GM12872 (cell line): ENCODE measurements at regions not wholly inside any gene's neighbourhood (a gene's known extent, or its start where the extent isn't known, plus 50 kb on each side); places are given as distances from the start of the nearest gene placed in this dataset.

Experiments
- CTCF ChIP-seq: IDR thresholded peaks from 3 replicates; pipeline ENCODE4 v1.5.1; 2011; ENCODE audit warnings: low read depth, mild to moderate bottlenecking, low read length, moderate library complexity; ENCODE audit not compliant: insufficient read depth

- peak; percentile 31; the same call in 1 of the 3 replicates for TF ChIP-seq CTCF
Measured at GRCh38 chr11:95584589-95584988, 205.0 kb downstream of the FAM76B start.

DNA sequence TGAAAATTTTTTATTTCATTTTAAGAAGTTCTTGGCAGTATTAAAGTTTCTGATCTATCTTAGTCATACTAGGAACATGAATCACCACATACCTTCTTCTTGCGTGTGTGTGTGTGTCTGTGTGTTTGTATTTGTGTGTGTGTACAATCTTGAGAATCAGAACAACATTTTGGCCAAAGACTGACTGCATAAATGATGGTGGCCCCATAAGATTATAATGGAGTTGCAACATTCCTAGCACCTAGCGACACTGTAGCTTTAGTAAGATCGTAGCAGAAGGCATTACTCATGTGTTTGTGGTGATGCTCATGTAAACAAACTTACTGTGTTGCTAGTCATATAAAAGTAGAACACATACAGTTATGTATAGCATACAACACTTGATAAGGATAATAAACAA is 205.4 kb downstream of the FAM76B start:
- no peak for TF ChIP-seq CTCF

DNA sequence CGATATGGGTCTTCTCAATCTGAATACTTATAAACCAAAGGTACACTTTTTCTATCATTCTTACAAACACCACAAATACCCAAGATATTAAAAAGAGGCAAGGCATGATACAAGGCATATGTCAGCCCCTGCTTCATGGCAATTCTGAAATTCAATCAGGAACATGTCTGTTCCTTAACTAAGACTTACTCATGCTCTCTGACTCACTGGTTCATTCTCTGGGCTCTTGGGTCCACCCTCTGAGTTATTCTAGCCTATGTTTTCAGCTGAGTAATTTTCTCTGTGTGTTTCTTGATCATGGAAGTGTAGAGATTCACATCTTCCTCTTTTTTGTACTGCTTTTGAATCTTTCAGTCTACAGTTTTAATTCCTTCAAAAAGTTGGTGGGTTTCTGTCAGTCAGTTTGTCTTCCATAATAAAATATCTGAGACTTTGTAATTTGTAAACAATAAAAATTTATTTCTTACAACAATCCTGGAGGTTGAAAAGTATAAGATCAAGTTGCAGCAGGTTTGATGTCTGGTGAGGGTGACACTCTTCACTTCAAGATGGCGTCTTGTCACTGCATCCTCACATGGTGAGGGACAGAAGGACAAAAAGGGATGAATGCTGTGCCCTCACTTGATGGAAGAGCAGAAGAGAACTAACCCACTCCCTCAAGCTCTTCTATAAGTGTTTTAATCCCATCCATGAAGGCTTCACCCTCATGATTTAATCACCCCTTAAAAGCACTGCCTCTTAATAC is 211.7 kb downstream of the FAM76B start:
- TF ChIP-seq CTCF = no peak

GRCh38 chr11:95576146-95576845 is 213.3 kb downstream of the FAM76B start:
- TF ChIP-seq CTCF = no peak

GRCh38 chr11:95575517-95575916 is 214.1 kb downstream of the FAM76B start:
- TF ChIP-seq CTCF = no peak

DNA sequence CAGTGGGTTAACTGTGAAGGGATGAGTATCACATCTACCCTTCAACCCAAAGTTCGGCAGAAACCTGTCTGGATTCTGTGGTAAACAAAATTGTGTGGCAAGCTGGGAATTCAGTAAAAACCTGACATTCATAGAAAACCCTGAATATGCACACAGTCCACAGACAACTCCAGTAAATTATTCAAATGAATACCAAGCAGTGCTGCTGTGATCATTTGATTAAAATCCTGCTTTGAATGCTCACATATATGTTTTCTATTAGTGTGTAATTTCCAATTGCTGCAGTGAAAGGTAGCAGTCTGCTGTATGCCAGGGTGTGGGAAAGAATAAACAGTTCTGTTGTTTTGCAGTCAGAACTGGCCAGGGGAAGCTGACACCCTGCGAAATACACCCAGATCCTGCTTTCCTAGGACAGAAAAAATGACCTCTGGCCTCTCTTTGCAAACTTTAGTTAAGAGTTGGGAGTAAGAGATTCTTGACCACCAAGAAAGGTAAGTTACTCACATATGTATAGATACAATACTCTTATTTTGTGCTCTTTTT is 217.8 kb downstream of the FAM76B start:
- no peak for TF ChIP-seq CTCF

- no peak for TF ChIP-seq CTCF
Measured at GRCh38 chr11:95570845-95571244, 218.7 kb downstream of the FAM76B start.
